Sciatic nerve (tissue), 2 donors: ENCODE measurements at regions not wholly inside any gene's neighbourhood (a gene's known extent, or its start where the extent isn't known, plus 50 kb on each side); places are given as distances from the start of the nearest gene placed in this dataset.

Experiments
- ATAC-seq: fragments of 200-7000 bp; cut with Tn5 transposase; one replicate; pipeline ENCODE4 v1.9.1; 2020; ENCODE audit warnings: mild to moderate bottlenecking, moderate library complexity
- DNase-seq: peaks from one replicate; pipeline ENCODE4 v3.0.0-alpha.2; 2020; ENCODE audit warnings: low spot score
- intact Hi-C: fragments of 100-400 bp; cut with DNase I; formaldehyde crosslinking; loops from one replicate; pipeline ENCODE4 v1.14.2; 2022
- donor health status: DM: no; HTN: no; CAD: no.
- donor health status: DM: no; HTN: no; CAD: no.

DNA sequence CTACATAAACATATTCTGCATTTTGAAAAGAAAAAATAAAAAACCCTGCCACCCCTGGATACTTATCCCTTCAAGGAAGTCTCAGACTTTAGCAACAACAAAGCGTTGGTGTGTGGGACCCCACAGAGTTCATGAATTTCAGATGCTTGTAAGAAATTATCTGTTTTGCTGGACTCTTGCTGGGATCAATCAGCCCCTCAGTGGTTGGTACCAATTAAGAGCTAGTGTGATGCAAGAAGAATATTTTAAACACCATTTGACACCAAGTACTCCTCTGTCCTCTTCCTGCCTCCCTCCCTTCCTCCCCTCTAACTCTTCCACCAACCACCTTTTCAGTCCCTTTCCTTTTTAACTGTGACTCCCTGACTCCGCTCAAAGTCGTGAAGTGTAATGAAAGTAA is 51.5 kb downstream of the SST start:
- no peak for ATAC-seq
- DNase-seq, result no peak
- intact Hi-C loops, result no loop called here

DNA sequence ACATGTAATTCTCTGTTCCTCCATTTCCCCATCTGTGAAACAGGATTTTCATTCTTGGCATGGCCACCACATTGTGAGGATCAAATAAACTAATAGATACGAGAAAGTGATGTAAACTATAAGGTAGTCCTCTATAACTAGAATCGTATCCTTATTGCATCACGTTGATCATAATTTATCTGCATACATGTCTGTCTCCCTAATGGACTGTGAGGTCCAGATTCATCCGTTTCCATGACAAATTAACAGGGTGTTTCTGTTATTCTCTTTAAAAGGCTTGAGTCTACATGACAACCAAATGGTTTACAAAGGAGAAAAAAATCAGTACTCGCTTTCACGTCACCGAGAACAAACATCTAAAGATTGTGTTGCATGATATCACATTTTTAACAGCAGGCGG is 53.0 kb downstream of the SST start:
- intact Hi-C loops, result no loop called here

DNA sequence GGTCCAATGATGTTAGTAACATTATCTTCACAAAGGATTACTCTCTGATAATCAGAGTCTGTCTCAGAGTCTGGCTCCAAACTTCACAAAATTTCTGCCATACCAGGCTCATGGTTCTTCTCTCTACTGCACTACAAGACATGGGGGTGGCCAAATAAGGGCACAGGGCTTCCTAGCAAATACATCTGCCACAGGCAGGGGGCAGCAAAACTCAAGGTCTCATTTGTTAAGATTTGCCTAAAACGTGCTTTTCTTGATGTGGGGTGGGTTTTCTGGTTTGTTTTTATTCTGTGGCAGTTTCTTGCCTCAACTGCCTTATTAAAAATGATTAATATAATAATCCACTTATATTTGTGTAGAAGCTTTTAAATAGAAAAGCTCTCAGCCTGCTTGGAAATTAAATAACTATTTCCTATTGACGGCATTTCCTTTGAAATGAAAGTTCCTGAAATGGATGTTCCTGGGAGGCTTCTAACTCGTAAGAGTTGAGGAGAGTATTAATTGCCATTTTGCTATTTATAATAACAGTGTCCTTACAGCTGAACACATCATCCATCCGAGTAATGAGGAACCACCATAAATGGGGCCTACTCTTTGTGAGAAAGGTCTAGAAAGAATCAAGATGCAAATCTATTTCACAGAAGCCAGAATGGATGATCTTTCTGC is 53.8 kb downstream of the SST start:
- DNase-seq, result no peak
- intact Hi-C loops, result no loop called here
- ATAC-seq, result peak; percentile 26

More for the DNA sequence above, 53.0 kb downstream of the SST start:
- no peak for DNase-seq
- ATAC-seq, result no peak

DNA sequence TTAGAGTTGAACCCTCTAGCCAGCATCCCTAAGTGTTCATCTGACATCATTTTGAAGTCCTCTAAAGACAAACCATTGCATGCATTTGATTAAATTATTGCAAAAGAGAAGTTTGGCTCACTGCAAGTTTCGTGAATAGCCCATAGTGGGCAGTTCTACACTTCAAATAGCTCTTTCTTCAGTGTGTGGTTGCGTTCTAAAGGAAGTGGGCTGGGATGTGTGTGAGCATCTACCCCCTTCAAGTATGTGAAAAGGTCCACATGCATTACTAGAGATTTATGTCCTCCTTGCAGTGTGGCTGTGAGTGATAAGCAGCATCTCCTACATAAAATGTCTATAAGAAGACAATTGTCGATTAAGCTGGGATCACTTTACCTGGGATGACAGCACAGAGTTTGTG is 54.6 kb downstream of the SST start:
- intact Hi-C loops, result no loop called here
- ATAC-seq (no peak), DNase-seq (no peak)

DNA sequence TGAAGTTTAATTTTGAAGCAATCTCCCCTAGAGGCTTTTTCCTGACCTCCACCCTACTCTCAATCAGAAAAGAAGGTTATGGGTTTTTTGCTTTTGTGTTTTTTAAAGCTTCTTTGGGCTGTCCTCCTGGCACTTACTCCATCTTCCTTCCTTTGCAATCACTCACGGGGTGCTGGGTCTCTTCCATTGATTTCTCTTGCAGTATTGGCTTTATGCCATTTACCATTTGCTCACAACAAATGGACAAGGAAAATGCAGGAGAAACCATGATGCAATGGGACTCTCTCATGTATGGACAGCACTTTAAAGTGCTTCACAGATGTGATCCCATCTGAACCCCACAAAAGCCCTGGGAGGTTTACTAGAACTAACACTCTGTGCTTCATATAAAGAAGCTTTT is 57.5 kb downstream of the SST start:
- DNase-seq (no peak), ATAC-seq (no peak)
- intact Hi-C loops, result no loop called here

DNA sequence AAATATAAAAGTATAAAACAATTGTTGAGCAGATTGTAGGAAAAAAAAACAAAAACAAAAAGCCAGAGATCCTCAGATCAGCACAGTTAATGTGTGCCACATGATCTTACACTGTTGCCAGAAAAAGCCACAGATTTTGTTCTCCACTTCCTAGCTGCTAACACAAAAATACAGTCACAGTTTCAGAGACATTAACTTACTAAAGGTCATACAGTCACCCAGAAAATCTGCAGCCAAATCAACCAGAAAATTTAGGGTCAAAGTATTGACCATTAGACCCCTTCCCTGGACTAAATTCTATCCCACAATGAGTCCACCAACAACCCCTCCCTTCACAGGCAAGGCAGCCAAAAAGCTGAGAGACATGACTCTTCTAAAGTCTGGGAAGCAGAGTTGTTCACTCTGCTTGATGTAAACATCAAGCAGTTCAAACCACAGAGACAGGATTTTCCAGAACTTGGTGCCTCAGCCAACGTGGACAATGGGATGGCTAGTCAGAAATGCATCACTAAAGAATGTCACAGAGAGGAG is 59.1 kb downstream of the SST start:
- DNase-seq (no peak), ATAC-seq (peak; percentile 93)
- intact Hi-C loops, result no loop called here

DNA sequence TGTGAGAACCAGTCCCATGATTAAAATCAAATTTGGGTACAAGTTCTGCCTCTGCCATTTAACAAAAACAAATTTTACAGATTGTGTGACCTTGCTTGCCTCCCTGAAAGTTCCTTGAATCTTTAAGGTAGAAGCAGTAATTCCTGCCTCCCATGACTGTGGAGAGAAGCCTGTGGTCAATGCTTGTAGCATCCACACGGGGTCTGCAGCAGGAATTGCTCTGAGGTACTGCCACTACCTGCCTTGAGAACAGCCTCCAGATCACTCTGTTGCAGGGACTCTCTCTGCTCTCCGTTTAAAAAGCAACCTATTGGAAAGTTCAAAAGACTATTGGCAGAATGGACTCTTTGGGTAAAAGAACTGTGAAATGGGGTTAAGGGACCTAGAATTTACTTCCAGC is 75.9 kb downstream of the SST start:
- ATAC-seq (no peak), DNase-seq (no peak)
- intact Hi-C loops, result no loop called here

DNA sequence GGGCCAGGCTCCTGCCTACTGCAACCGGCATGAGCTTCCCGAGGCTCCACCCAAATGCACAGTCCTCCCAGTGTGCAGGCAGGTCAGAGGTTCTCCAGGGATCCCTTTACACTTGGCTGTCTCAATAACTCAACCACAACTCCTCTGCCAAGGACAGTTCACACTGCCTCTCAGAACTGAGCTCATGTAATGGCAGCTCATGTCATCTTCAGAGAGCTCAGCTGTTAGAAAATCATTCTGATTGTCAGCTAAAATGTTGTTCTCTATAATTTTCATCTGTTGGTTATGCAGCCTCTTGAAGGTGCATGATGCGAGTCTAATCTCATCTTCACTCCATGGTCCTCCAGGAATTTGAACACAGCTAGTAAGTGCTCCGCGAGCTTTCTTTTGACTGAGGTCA is 76.7 kb downstream of the SST start:
- no peak for ATAC-seq
- intact Hi-C loops, result no loop called here
- DNase-seq, result no peak

DNA sequence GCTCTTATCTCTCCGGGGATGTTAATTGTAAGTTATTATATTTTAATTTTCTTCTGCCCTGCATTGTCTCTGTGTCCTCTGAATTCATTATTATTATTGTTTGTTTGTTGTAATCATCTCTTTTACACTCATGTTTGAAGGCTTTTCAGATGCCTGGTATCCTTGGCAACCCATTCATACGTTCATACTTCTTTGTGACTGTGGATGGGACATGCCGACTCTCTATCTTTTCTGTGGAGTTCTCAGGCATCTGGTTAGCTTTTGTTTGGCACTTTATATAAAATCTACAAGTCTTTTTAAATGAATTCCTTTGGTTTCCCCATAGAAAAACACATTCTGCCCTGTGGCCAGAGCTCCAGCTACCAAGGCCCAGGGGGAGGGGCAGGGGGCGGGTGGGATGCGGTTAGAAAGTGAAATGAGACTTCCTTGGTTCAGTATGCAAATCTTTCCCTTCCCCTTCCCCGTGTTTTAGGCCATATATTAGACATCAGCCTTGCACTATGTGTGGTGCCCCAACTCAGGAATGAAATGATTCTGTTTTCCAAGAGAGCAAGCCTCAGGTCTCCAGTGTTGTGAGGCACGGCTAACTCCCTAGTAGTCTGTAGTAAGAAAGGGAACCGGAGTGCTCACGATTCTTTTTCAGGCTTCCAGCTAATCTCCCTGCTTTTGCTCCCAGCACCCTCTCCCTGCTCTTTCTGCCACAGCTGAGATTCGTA is 79.2 kb downstream of the SST start:
- DNase-seq (no peak), ATAC-seq (no peak)
- intact Hi-C loops, result no loop called here

DNA sequence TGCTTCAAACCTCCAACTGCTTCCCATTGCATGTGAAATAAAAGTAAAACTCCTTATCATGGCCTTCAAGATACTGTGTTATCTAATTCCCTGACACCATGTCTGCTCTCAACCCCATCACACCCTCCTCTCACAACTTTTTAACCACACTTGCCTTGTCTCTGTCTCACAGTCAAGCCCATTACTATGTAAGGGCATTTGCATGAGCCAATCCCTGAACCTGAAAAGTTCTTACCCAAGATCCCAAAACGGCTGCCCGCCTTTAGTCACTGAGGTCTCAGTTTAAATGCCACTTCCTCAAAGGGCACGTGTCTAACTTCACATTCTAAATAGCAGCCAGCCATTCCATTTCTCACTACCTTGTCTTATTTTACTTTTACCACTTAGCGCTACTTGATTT is 83.1 kb downstream of the SST start:
- ATAC-seq, result no peak
- DNase-seq, result no peak
- intact Hi-C loops, result no loop called here

DNA sequence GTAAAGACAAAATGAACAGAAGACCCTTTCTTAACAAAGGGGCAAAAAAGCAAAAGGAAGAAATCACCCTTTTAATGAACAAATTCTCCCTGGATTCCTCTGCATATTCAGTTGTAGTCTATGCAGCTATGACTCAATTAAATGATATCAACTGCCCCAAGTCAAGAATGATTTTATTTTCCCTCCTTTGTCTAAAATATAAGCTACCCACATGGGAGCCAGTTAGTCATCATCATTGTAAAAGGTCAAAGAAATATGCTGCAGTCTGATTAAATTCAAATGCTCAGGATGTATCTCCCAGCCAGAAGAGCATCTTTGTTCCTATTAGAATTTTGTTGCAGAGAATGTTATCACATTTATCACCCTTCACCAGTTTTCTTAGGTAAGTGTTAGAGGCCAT is 84.0 kb downstream of the SST start:
- intact Hi-C loops, result no loop called here
- no peak for DNase-seq
- ATAC-seq, result no peak

DNA sequence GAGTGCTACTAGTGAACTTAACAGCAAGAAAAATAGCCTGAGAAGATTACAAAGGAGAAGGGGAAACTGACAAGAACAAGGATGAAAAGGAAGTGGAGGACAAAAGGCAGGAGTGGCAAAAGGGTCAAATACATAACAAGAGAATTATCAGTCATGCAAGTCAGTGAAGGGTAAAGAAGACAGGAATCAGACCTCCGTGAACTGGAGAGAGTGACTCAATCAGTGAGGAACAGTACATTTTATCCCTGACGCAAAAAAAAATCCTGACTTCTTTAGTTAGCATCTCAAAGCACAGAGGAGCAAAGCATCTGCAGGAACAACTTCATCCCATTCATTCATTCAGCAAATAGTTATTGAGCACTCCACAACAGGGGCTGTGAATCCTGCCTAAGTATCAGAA is 97.8 kb downstream of the SST start:
- no peak for ATAC-seq
- intact Hi-C loops, result no loop called here
- DNase-seq, result no peak

DNA sequence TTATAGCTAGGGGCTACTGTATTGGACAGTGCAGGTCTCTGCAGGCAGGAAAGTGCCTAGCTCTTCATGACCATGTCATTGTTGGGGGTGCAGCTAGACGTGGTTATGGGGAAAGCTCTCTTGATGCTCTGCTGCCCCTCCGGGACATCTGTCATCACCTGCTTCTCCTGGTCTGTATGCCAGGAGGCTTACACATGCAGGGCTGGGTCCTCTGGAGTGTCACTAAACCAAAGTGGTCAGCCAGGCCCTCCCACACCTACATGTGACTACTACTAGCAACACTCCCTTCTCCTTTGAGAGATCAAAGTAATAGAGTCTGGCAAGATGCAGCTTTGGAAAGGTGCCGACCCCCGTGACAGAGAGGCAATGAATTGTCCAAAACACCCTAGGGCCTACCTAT is 98.5 kb downstream of the SST start:
- intact Hi-C loops, result no loop called here
- DNase-seq (no peak), ATAC-seq (no peak)

DNA sequence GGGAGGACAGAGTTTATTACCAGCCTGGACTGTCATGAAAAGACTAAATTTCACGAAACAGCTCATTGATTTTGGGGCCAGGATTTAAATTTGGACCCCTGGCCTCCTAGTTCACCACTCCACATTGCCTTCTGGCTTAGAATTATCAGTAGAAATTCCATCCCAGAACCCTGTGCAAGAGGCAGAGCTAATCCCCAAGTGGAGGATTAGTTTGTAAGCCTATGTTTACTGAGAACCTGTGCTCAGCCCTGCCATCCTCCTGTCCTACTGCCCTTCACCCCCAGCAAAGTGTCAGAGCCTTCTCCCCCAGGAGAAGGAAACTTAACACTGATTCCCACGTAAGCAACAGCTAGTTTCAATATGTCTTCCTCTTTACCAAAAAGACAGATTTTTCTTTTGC is 99.4 kb downstream of the SST start:
- ATAC-seq (no peak), DNase-seq (no peak)
- intact Hi-C loops, result no loop called here

DNA sequence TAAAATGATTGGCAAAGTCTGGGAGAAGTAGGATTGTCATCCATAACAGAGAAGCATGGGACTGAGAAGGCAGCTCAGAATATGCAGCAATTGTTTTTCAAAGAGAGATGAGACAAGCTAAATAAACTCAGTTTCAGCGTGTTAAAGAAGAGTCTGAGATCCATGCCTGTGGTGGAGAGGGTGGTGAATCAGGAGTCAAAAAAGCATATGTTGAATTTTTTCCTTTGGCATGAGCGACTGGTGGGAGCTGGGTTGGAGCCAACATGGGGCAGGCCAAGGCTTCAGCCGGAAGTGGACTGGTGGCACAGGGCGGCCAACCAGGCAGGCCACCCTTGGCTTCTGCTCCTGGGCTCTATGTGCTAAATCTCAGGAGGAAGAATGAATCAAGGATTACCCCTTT is 102.0 kb downstream of the SST start:
- DNase-seq (no peak), ATAC-seq (no peak)
- intact Hi-C loops, result no loop called here

DNA sequence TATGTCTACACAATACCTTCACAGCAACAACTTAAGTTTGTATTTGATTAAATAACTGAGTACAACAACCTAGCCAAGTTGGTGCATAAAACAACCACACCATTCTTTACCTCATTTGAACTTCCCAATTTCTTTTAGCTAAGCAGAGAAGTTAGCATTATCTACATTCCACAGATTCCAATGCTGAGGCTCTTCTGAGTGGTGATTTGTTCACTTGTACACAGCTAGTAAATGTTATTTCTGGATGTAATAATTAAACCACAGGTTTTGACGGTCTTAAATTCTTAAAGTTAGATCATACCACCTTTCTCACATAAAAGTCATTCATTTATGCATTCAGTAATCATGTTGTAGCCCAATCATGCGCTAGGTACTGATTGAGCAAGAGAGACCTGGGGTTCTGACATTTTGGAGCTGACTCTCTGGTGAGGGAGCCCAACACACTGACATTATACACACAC is 102.5 kb downstream of the SST start:
- ATAC-seq (no peak), DNase-seq (no peak)
- intact Hi-C loops, result no loop called here

DNA sequence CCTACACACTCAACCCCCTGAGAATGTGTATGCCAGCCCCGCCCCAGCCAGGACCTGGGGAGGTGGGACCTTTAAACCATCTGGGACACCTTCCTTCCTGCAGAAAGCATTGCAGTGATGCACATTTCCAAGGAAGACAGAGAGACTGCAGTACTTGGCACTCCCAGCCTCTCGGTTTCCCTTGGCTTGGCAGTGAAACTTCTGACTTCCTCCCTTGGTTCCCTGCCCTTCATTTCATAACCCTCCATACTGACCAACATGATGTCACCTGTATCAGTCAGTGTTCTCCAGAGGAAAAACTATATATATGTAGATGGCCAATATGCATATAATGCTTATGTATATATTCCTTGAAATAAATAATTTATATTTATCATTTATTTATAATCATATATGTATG is 103.2 kb downstream of the SST start:
- ATAC-seq (peak; percentile 72), DNase-seq (no peak)
- intact Hi-C loops, result no loop called here

DNA sequence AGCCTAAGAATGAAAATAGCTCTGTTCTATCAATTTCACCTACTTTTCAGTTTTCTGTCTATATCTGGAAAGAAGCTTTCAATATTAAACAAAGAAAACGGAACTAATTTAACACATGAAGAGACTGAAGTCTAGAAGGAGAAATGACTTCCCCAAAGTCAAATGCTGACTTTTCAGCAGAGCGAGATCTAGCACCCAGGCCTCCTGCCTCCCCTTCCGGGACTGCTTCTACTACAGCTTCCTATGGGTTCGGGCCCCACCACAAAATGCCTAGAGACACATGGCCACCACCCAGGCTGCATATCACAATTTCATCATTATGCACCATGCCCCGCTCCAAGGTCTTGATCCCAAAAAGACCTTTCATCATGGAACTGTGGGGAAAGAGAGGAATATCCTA is 104.5 kb downstream of the SST start:
- ATAC-seq (no peak), DNase-seq (no peak)
- intact Hi-C loops, result no loop called here

DNA sequence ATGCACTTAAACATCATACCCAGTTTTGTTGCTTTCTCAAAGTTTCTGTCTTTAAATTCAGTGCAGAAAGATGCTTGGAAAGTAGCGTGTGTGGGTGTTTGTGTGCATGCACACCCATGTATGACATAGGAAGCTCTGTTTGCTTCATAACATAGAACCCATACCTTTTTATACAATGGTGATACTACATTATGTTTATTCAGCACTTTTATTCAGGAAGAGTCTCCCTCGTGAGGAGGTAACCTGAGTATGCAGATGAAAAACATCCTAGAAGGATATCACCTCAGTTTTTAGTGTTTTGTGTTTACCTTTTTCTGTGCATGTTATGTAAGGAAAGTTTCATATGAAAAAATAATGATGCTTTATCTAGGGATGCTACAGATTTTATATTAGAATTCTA is 111.2 kb downstream of the SST start:
- ATAC-seq (no peak), DNase-seq (no peak)
- intact Hi-C loops, result no loop called here

DNA sequence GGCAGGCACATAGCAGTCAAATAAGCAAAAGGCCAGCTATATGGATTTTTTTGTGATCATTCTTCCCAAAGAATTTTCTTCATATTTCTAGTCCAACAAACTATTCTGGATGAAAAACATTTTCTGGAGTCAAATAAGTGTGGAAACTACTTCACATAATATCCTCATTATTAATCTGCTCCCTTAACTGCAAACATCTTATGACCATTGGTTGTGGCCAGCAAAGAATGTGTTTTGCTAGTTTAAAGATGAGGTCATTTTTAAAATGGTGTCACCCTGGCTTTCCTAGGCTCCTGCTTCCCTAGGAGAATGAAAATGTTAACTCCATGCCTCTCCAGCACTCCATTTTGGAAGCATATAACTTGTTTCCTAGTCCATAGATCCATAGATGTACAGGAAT is 118.8 kb downstream of the SST start:
- ATAC-seq (no peak), DNase-seq (no peak)
- intact Hi-C loops, result no loop called here

DNA sequence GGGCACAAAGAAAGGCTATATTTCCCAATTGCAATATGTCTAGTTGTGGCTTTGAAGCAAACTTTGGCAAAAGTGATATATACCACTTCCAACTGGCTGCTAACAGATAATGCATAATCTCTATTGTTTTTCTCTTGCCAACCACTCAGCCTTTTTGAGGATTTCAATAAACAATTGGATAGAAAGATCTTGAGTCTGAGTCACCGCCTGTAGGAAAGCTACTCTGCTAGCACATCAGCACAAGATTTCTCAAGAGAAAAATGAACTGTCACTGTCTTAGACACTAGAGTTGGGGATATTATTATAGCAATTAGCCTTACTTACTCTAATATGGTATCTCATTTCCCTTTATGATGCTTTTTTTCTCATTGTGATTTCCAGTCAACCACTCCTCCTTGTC is 119.7 kb downstream of the SST start:
- ATAC-seq, result no peak
- DNase-seq, result no peak
- intact Hi-C loops, result no loop called here
